NB4 (cell line): ENCODE measurements at regions not wholly inside any gene's neighbourhood (a gene's known extent, or its start where the extent isn't known, plus 50 kb on each side); places are given as distances from the start of the nearest gene placed in this dataset.

Source experiments
- CTCF ChIP-seq: IDR thresholded peaks from one replicate; pipeline ENCODE4 v1.5.1; 2012; ENCODE audit warnings: low read depth, low read length
- MAX ChIP-seq: IDR thresholded peaks from 2 replicates; pipeline ENCODE4 v1.6.1; 2011; ENCODE audit warnings: low read depth, low read length
- POLR2A ChIP-seq: IDR thresholded peaks from 2 replicates; pipeline ENCODE4 v1.6.1; 2011; ENCODE audit warnings: mild to moderate bottlenecking; ENCODE audit not compliant: insufficient read length; ENCODE audit errors: extremely low read depth

DNA sequence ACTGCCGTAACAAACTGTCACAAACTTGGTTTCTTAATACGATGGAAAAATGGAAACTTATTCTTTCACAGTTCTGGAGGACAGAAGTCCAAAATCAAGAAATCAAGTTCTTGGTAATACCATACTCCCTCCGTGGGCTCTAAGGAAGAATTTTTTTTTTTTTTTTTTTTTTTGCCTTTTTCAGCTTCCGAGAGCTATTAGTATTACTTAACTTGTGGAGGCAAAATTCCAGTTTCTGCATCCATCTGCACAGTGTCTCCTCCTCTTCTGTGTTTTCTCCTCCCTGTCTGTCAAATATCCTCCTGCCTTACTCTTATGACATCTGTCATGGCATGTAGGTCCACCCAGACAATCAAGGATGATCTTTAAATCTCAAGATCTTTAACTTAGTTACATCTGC lies 426.6 kb downstream of the SPRY1 start:
- TF ChIP-seq CTCF (no peak), POLR2A (no peak), MAX (no peak)
